RWPE1 (cell line): ENCODE measurements at regions not wholly inside any gene's neighbourhood (a gene's known extent, or its start where the extent isn't known, plus 50 kb on each side); places are given as distances from the start of the nearest gene placed in this dataset.

Source experiments
- CTCF ChIA-PET: fragments of 350-600 bp; sonication (Branson Sonifier 250); formaldehyde crosslinking; extraction: SDS; loops from one replicate; lab custom pipeline; 2021; lab: Yijun Ruan, JAX
- POLR2A ChIA-PET: fragments of 400-600 bp; formaldehyde crosslinking; extraction: SDS; loops from one replicate; lab custom pipeline; 2020; ENCODE audit warnings: antibody characterized with exemption; ENCODE audit not compliant: low non-redundant PET; lab: Yijun Ruan, JAX
- DNase-seq: peaks from one replicate; pipeline ENCODE4 v3.0.0; 2012; ENCODE audit warnings: low spot score
- H3K27ac ChIP-seq: fragments of 450-650 bp; 2 replicates; pipeline ENCODE4 v1.5.1; 2017
- CTCF ChIP-seq: fragments of 450-650 bp; conservative IDR thresholded peaks from 2 replicates; pipeline ENCODE4 v1.5.1; 2017; ENCODE audit warnings: low read depth, mild to moderate bottlenecking

DNA sequence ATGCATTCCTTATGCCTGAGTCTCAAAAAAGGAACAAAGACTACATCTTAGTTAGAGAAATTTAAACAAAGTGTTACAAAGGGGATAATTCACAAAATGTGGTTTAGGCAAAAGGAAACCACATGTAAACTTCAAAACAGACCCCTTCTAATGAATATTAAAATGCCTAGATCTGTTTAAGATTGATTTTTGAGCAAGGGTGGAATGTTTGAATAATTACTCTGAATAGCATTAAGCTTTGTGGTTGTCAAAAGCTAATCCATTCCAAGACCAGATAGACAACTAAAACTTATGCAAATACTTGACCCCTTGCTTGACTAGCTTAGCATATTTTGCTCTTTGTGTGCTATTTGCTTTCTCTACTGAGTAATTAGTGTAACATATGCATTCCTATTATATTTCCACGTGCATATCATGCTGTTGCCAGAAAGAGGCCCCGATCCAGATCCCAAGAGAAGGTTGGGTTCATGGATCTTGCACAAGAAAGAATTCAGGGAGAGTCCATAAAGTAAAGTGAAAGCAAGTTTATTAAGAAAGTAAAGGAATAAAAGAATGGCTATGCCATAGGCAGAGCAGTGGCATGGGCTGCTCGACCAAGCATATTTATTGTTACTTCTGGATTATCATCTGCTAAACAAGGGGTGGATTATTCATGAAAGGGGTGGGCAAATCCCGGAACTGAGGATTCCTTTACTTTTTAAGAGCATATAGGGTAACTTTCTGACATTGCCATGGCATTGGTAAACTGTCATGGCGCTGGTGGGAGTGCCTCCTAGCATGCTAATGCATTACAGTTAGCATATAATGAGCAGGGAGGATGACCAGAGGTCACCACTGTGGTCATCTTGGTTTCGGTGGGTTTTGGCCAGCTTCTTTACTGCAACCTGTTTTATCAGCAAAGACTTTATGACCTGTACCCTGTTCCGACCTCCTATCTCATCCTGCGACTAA lies 1193.4 kb upstream of the EYS start:
- no peak for TF ChIP-seq CTCF
- POLR2A ChIA-PET, result no interaction called here
- CTCF ChIA-PET, result interaction anchor here (0.6 kb wide), 1 partner anchor 193 kb away, joined by 3 read pairs; no protein-coding TSS in a partner anchor
- DNase-seq, result no peak
- H3K27ac ChIP-seq, result no peak overlapping the region

DNA sequence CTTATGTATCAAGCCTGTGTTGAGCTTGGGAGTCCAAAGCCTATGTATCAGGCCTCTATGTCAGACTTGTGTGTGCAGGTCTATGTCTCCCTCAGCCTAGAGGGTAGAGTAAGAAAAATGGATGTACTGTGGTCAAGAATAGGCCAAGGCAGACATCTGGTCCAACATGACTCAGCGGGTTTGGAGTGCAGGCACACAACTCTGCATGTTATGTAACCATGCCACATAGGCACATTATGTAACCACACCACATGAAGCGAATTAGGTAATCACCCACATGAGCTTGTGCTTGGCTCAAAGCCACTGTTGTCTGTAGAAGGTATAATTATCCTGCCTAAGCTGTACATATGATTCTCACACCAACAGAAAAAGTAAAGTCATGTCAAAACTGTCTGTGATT lies 1190.5 kb upstream of the EYS start:
- TF ChIP-seq CTCF, result no peak
- no peak for DNase-seq
- H3K27ac ChIP-seq, result no peak overlapping the region
- ChIA-PET POLR2A (no interaction called here), CTCF (interaction anchor here (0.5 kb wide), 1 partner anchor 1310 kb away, joined by 3 read pairs; no protein-coding TSS in a partner anchor)

DNA sequence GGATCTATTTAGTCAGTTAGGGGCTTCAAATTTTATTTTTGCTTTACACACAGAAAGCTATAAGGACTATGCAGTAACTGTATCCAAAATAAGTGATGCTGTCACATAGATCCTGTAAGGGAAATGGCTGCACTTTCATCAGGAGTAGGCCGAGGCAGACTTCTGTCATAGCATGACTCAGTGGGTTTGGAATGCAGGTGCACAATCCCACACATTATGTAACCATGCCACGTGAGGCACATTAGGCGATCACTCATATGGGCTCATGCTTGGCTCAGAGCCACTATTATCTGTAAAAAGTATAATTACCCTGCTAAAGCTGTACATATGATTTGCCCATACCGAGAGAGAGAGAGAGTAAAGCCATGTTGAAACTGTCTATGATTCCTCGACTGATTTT lies 1189.4 kb upstream of the EYS start:
- POLR2A ChIA-PET, result no interaction called here
- DNase-seq, result peak; percentile 86

GRCh38 chr6:66883453-66883852 lies 1176.4 kb upstream of the EYS start:
- no peak overlapping the region for H3K27ac ChIP-seq
- no peak for TF ChIP-seq CTCF
- no peak for DNase-seq
- ChIA-PET POLR2A (no interaction called here), CTCF (no interaction called here)

More for the DNA sequence above, 1189.4 kb upstream of the EYS start:
- no peak overlapping the region for H3K27ac ChIP-seq
- no peak for TF ChIP-seq CTCF
- CTCF ChIA-PET, result interaction anchor here (0.6 kb wide), 1 partner anchor 10 kb away, joined by 3 read pairs; no protein-coding TSS in a partner anchor

- DNase-seq, result peak; percentile 8
- ChIA-PET POLR2A (no interaction called here), CTCF (no interaction called here)
- TF ChIP-seq CTCF, result no peak
- no peak overlapping the region for H3K27ac ChIP-seq
These were observed 1159.8 kb upstream of the EYS start for GRCh38 chr6:66866801-66867200.

- H3K27ac ChIP-seq, result no peak overlapping the region
- DNase-seq, result no peak
- CTCF ChIA-PET, result interaction anchor here (1.1 kb wide), 1 partner anchor 9 kb away, joined by 3 read pairs; no protein-coding TSS in a partner anchor
- no peak for TF ChIP-seq CTCF
- POLR2A ChIA-PET, result no interaction called here
These were observed 1158.7 kb upstream of the EYS start for GRCh38 chr6:66865771-66866170.
